HG02623 (cell line): ENCODE measurements at regions not wholly inside any gene's neighbourhood (a gene's known extent, or its start where the extent isn't known, plus 50 kb on each side); places are given as distances from the start of the nearest gene placed in this dataset.

ENCODE experiments used
- ATAC-seq: cut with Tn5 transposase; IDR thresholded peaks from one replicate; pipeline ENCODE4 v1.9.1; 2021; ENCODE audit warnings: moderate library complexity; ENCODE audit not compliant: unreplicated experiment

GRCh38 chr5:144103611-144104485 lies 66.6 kb downstream of the YIPF5 start:
- no peak for ATAC-seq

- no peak for ATAC-seq
Measured at GRCh38 chr5:144105371-144105770, 65.1 kb downstream of the YIPF5 start.

- no peak for ATAC-seq
Measured at GRCh38 chr5:144108131-144108530, 62.3 kb downstream of the YIPF5 start.
